ENCODE measurements at regions not wholly inside any gene's neighbourhood (a gene's known extent, or its start where the extent isn't known, plus 50 kb on each side); places are given as distances from the start of the nearest gene placed in this dataset.

DNA sequence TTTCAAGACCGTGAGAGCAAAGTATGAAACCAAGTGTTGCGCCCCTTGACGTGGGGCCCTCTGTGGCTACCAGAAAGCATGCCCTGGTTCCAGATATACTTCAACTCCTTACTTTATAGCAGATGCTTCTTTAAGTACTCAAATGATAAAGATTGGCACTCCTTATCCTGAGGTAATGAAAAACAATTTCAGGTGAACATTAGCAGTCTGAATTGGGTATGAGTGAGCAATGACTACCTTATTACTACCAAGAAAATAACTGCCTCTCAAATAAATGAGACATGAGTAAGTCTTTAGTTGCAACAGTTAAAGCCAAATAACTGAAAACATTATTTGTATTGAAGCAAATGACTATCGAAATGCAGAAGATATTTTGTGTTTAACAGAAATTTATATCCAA, 408.7 kb downstream of the MMUT start:
- no peak for TF ChIP-seq POLR2A (IDR thresholded peaks at IDR 0.05; ENCODE audit: extremely low read depth, insufficient read length)
- TF ChIP-seq, protein P1, sequence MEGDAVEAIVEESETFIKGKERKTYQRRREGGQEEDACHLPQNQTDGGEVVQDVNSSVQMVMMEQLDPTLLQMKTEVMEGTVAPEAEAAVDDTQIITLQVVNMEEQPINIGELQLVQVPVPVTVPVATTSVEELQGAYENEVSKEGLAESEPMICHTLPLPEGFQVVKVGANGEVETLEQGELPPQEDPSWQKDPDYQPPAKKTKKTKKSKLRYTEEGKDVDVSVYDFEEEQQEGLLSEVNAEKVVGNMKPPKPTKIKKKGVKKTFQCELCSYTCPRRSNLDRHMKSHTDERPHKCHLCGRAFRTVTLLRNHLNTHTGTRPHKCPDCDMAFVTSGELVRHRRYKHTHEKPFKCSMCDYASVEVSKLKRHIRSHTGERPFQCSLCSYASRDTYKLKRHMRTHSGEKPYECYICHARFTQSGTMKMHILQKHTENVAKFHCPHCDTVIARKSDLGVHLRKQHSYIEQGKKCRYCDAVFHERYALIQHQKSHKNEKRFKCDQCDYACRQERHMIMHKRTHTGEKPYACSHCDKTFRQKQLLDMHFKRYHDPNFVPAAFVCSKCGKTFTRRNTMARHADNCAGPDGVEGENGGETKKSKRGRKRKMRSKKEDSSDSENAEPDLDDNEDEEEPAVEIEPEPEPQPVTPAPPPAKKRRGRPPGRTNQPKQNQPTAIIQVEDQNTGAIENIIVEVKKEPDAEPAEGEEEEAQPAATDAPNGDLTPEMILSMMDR (IDR thresholded peaks at IDR 0.05; ENCODE audit: low read depth, low read length) = no peak
- no peak for DNase-seq (ENCODE audit: low read depth)

DNA sequence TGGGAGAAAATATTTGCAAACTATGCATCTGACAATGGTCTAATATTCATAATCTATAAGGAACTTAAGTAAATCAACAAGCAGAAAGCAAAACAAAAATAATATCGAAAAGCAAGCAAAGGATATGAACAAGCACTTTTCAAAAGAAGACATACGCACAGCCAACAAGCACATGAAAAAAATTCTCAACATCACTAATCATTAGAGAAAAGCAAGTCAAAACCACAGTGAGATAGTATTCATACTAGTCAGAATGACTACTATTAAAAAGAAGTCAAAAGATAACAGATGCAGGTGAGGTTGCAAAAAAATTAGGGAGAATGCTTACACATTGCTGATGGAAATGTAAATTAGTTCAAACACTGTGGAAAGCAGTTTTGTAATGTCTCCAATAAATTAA, 410.2 kb downstream of the MMUT start:
- DNase-seq (ENCODE audit: low read depth) = no peak
- H3K4me3 ChIP-seq (ENCODE audit: low read depth, low read length) = no peak overlapping the region
- no peak for TF ChIP-seq MYC (IDR thresholded peaks at IDR 0.05; ENCODE audit: low read depth, low read length)
- TF ChIP-seq, protein P2, sequence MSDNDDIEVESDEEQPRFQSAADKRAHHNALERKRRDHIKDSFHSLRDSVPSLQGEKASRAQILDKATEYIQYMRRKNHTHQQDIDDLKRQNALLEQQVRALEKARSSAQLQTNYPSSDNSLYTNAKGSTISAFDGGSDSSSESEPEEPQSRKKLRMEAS (IDR thresholded peaks at IDR 0.05; ENCODE audit: low read depth, low read length) = no peak
- TF ChIP-seq POLR2A (IDR thresholded peaks at IDR 0.05; ENCODE audit: extremely low read depth, insufficient read length) = no peak
- TF ChIP-seq, protein P1 (IDR thresholded peaks at IDR 0.05; ENCODE audit: low read depth, low read length) = no peak

More for the DNA sequence above, 408.7 kb downstream of the MMUT start:
- no peak overlapping the region for H3K4me3 ChIP-seq (ENCODE audit: low read depth, low read length)

DNA sequence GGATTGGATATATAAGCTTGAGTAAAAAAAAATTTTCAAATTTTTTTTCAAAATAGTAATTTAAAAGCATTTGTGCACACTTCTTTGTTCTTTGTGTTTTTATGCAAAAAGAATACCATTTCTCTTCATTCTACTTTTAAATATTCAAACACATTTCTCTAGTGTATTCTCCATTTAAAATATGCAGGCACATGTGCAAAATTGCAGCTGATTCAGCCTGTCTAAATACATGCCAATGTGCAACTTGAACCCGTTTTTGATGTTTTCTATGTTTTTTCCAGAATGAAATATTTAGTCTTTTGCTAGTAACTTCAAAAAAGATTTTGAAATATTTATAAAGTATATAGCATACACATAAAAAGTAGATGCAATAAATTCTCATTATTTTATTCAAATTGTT, 411.8 kb downstream of the MMUT start:
- DNase-seq (ENCODE audit: low read depth) = no peak
- no peak overlapping the region for H3K4me3 ChIP-seq (ENCODE audit: low read depth, low read length)
- TF ChIP-seq MYC (IDR thresholded peaks at IDR 0.05; ENCODE audit: low read depth, low read length) (no peak), POLR2A (IDR thresholded peaks at IDR 0.05; ENCODE audit: extremely low read depth, insufficient read length) (no peak)
- TF ChIP-seq, protein P2 (IDR thresholded peaks at IDR 0.05; ENCODE audit: low read depth, low read length) = no peak
- TF ChIP-seq, protein P1 (IDR thresholded peaks at IDR 0.05; ENCODE audit: low read depth, low read length) = no peak

DNA sequence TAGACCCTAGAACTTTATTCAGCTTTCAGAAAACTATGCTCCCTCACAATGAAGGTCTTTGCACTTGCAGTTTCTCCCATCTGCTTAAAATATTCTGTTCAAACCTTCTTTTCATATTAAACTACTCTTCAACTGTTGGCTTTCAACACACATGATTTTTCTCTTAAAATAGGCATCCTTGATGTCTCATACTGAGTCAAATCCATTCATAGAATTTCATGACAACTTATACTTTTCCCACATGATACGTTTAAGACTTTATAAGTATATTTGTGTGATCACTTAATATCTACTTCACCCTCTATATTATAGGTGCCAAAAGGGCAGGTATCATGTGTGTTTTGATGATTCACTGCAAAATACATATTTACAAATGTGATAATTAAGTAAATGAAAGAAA, 412.5 kb downstream of the MMUT start:
- no peak overlapping the region for H3K4me3 ChIP-seq (ENCODE audit: low read depth, low read length)
- no peak for TF ChIP-seq POLR2A (IDR thresholded peaks at IDR 0.05; ENCODE audit: extremely low read depth, insufficient read length)
- no peak for TF ChIP-seq MYC (IDR thresholded peaks at IDR 0.05; ENCODE audit: low read depth, low read length)
- TF ChIP-seq, protein P1 (IDR thresholded peaks at IDR 0.05; ENCODE audit: low read depth, low read length) = no peak
- TF ChIP-seq, protein P2 (IDR thresholded peaks at IDR 0.05; ENCODE audit: low read depth, low read length) = no peak
- no peak for DNase-seq (ENCODE audit: low read depth)

DNA sequence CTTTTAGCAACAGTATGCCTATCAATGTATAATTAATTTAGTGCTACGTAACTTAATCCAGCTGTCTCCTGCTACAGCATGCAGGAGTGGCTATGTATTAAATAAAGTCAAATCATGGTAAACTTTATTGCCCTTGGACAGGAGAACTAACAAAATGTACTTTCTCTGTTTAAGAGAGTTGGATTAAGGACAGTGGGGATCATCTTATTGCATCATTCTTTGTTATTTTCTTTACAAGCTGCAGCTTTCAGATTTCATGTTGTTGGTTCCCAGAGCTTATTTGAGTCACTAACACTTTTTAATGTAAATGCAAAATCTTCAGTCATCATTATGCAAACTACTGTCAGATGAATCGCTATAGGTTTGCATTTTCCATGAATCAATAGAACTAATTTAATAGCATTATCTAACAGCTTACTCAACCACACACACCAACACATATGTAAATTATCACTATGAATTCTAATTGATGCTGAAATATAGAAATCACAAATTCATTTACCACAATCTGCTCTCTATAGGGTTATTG, 424.7 kb downstream of the MMUT start:
- H3K4me3 ChIP-seq (ENCODE audit: low read depth, low read length) = no peak overlapping the region
- TF ChIP-seq MYC (IDR thresholded peaks at IDR 0.05; ENCODE audit: low read depth, low read length) (no peak), POLR2A (IDR thresholded peaks at IDR 0.05; ENCODE audit: extremely low read depth, insufficient read length) (no peak)
- TF ChIP-seq, protein P2 (IDR thresholded peaks at IDR 0.05; ENCODE audit: low read depth, low read length) = no peak
- TF ChIP-seq, protein P1 (IDR thresholded peaks at IDR 0.05; ENCODE audit: low read depth, low read length) = no peak
- DNase-seq (ENCODE audit: low read depth) = no peak

All from NB4 (cell line).